PC-9 (cell line): ENCODE measurements at regions not wholly inside any gene's neighbourhood (a gene's known extent, or its start where the extent isn't known, plus 50 kb on each side); places are given as distances from the start of the nearest gene placed in this dataset.

Source experiments
- BruUV-seq: library from RNA; stranded (reverse); fragments of 400-500 nt; replicated peaks from 2 replicates; lab custom pipeline; 2021; lab: Mats Ljungman, UMichigan
- CTCF ChIA-PET: fragments of 300-600 bp; sonication (Branson Sonifier 250); formaldehyde crosslinking; loops from one replicate; lab custom pipeline; 2022; ENCODE audit warnings: antibody characterized with exemption; lab: Charles Lee
- POLR2A ChIA-PET: fragments of 300-600 bp; sonication (Branson Sonifier 250); formaldehyde crosslinking; loops from one replicate; lab custom pipeline; 2022; ENCODE audit warnings: antibody characterized with exemption; ENCODE audit not compliant: unreplicated experiment; lab: Charles Lee
- DNase-seq, 2 experiments: peaks; one replicate each; pipeline versions ENCODE4 v3.0.0 to v3.0.0-alpha.2; 2015 to 2022; ENCODE audit warnings: mixed read lengths in 1 of 2
- H2AFZ ChIP-seq: fragments of 200-600 bp; sonication (generic); 2 replicates; pipeline ENCODE4 v1.8.1; 2017; ENCODE audit warnings: antibody characterized with exemption
- H3F3A ChIP-seq: fragments of 200-600 bp; sonication (generic); 2 replicates; pipeline ENCODE4 v1.8.1; 2017; ENCODE audit warnings: antibody characterized with exemption, mild to moderate bottlenecking, low read depth; ENCODE audit not compliant: insufficient read depth
- H3K27ac ChIP-seq: fragments of 200-600 bp; sonication (generic); 2 replicates; pipeline ENCODE4 v1.6.1; 2016; ENCODE audit warnings: mixed run types
- H3K27me3 ChIP-seq: fragments of 200-600 bp; sonication (generic); 2 replicates; pipeline ENCODE4 v1.6.1; 2016; ENCODE audit warnings: low read depth, mixed run types; ENCODE audit not compliant: insufficient read depth
- H3K36me3 ChIP-seq: fragments of 200-600 bp; sonication (generic); 2 replicates; pipeline ENCODE4 v1.6.1; 2016; ENCODE audit warnings: low read depth, mixed run types
- H3K4me1 ChIP-seq: fragments of 200-600 bp; sonication (generic); replicated peaks from 2 replicates; pipeline ENCODE4 v1.6.1; 2016; ENCODE audit warnings: mixed run types; ENCODE audit not compliant: insufficient read depth
- H3K4me2 ChIP-seq: fragments of 200-600 bp; sonication (generic); 2 replicates; pipeline ENCODE4 v1.6.1; 2017; ENCODE audit warnings: mixed run types
- H3K4me3 ChIP-seq: fragments of 200-600 bp; sonication (generic); 2 replicates; pipeline ENCODE4 v1.6.1; 2016; ENCODE audit warnings: mixed run types
- H3K79me2 ChIP-seq: fragments of 200-600 bp; sonication (generic); 2 replicates; pipeline ENCODE4 v1.6.1; 2017; ENCODE audit warnings: low read depth, mixed run types
- H3K9me2 ChIP-seq: fragments of 200-600 bp; sonication (generic); 2 replicates; pipeline ENCODE4 v1.8.1; 2017; ENCODE audit warnings: mild to moderate bottlenecking; ENCODE audit not compliant: insufficient read depth
- H3K9me3 ChIP-seq: fragments of 200-600 bp; sonication (generic); 2 replicates; pipeline ENCODE4 v1.8.1; 2016; ENCODE audit warnings: low read depth; ENCODE audit not compliant: insufficient read depth
- H4K20me1 ChIP-seq: fragments of 200-600 bp; sonication (generic); 2 replicates; pipeline ENCODE4 v1.8.1; 2017; ENCODE audit not compliant: insufficient read depth
- EZH2 ChIP-seq: fragments of 200-600 bp; sonication (generic); IDR thresholded peaks from 2 replicates; pipeline ENCODE4 v1.8.0; 2017; ENCODE audit warnings: antibody characterized with exemption, low read depth
- intact Hi-C: fragments of 100-400 bp; cut with micrococcal nuclease; formaldehyde crosslinking; loops from one replicate; pipeline ENCODE4 v1.10.0; 2022; ENCODE audit not compliant: unreplicated experiment
- TF ChIP-seq, protein P1 (sequence below): fragments of 200-600 bp; sonication (generic); conservative IDR thresholded peaks from 2 replicates; pipeline ENCODE4 v1.6.1; 2017; ENCODE audit warnings: mixed run types, antibody characterized with exemption, mild to moderate bottlenecking, moderate library complexity

DNA sequence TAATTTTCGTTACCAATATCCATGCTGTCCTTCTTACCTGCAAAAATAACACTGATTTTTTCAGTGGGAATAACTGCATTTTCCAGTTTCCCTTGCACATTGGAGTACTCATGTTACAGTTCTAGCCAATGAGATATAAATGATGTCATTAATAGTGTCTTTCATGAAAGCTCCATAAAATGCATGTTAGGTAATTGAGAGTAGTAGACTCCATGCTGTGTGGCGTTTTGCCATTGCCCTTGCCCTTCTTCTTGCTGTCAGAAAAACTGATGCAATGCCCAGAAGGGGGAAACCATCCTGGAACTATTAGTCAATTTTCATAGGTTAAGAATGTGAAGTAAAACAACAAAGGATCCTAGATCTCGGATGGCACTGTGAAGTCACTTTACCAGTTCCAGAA is 1765.3 kb downstream of the EFNA5 start:
- intact Hi-C loops, result no loop called here
- Histone ChIP-seq H3K9me2 (no peaks in the 10 kb centered on the region; the same call in 1 of the 2 replicates), H3K4me3 (no peak overlapping the region), H4K20me1 (no peaks in the 10 kb centered on the region), H3K9me3 (no peaks in the 10 kb centered on the region), H2AFZ (no peak overlapping the region), H3K79me2 (no peaks in the 10 kb centered on the region), H3K4me2 (no peak overlapping the region), H3F3A (no peaks in the 10 kb centered on the region), H3K4me1 (no peaks in the 10 kb centered on the region; the same call in 1 of the 2 replicates), H3K27me3 (no peaks in the 10 kb centered on the region), H3K27ac (no peak overlapping the region), H3K36me3 (no peaks in the 10 kb centered on the region)
- POLR2A ChIA-PET, result no interaction called here
- no peak for TF ChIP-seq EZH2
- TF ChIP-seq, protein P1, sequence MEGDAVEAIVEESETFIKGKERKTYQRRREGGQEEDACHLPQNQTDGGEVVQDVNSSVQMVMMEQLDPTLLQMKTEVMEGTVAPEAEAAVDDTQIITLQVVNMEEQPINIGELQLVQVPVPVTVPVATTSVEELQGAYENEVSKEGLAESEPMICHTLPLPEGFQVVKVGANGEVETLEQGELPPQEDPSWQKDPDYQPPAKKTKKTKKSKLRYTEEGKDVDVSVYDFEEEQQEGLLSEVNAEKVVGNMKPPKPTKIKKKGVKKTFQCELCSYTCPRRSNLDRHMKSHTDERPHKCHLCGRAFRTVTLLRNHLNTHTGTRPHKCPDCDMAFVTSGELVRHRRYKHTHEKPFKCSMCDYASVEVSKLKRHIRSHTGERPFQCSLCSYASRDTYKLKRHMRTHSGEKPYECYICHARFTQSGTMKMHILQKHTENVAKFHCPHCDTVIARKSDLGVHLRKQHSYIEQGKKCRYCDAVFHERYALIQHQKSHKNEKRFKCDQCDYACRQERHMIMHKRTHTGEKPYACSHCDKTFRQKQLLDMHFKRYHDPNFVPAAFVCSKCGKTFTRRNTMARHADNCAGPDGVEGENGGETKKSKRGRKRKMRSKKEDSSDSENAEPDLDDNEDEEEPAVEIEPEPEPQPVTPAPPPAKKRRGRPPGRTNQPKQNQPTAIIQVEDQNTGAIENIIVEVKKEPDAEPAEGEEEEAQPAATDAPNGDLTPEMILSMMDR, result no peak
- BruUV-seq, result no TSS peak
- CTCF ChIA-PET, result no interaction called here
- DNase-seq, result peak in 1 of 2 experiments; percentile 34

DNA sequence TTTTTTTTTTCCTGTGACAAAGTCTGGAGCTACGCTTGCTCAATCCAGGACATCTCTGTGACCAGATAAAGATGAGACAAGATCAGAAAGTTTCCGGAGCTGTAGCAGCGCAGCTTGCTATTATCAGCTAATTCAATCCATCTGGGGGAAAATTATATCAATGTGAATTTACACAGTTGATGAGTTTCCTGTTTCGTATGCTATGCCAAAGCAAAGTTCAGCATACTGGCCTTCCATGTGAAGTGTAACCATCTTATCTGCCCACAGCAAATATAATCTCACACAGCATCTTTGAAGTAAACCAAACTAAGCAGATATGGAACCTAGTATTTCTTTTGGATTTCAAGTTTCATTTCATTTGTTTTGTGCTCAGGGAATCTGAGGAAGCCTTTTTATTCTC is 1767.7 kb downstream of the EFNA5 start:
- H2AFZ ChIP-seq, result no peak overlapping the region
- H3K27ac ChIP-seq, result no peak overlapping the region
- no peak overlapping the region for H3K4me3 ChIP-seq
- ChIA-PET CTCF (no interaction called here), POLR2A (no interaction called here)
- H3K9me3 ChIP-seq, result no peaks in the 10 kb centered on the region
- no TSS peak for BruUV-seq
- intact Hi-C loops, result no loop called here
- no peaks in the 10 kb centered on the region; the same call in 1 of the 2 replicates for H3K9me2 ChIP-seq
- H3F3A ChIP-seq, result no peaks in the 10 kb centered on the region
- no peak for DNase-seq
- no peak for TF ChIP-seq EZH2
- TF ChIP-seq, protein P1, result no peak
- H3K36me3 ChIP-seq, result no peaks in the 10 kb centered on the region
- H3K79me2 ChIP-seq, result no peaks in the 10 kb centered on the region
- no peaks in the 10 kb centered on the region; the same call in 1 of the 2 replicates for H3K4me1 ChIP-seq
- H3K27me3 ChIP-seq, result no peaks in the 10 kb centered on the region
- H3K4me2 ChIP-seq, result no peak overlapping the region
- H4K20me1 ChIP-seq, result no peaks in the 10 kb centered on the region

DNA sequence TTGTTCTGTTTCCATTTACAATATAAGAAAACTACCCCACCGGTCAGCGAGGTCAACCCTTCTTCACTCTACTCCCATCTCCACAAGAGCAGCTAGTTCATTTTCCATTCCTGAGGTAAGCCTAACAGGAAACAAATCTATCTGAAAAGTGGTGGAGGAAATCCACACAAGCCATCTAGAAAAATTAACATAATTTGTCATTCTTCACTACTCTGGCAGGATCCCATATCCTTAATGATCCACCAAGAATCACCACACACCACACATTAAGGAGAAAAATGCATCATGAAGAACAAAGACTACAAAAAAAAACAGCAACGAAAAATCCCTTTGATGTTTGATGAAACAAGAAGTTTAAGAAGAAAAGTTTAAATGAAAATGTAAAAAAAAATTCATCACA is 1771.0 kb downstream of the EFNA5 start:
- ChIA-PET POLR2A (no interaction called here), CTCF (no interaction called here)
- DNase-seq, result no peak
- H3K36me3 ChIP-seq, result no peaks in the 10 kb centered on the region
- no peak for TF ChIP-seq EZH2
- TF ChIP-seq, protein P1, result no peak
- H3K4me3 ChIP-seq, result no peak overlapping the region
- no peak overlapping the region for H3K4me2 ChIP-seq
- H2AFZ ChIP-seq, result peak overlapping the region; percentile 67; the same call in 1 of the 2 replicates
- intact Hi-C loops, result no loop called here
- H3K9me2 ChIP-seq, result no peaks in the 10 kb centered on the region
- H3K4me1 ChIP-seq, result no peaks in the 10 kb centered on the region
- no peaks in the 10 kb centered on the region for H4K20me1 ChIP-seq
- H3F3A ChIP-seq, result no peaks in the 10 kb centered on the region
- H3K27ac ChIP-seq, result no peak overlapping the region
- no peaks in the 10 kb centered on the region for H3K27me3 ChIP-seq
- H3K9me3 ChIP-seq, result no peaks in the 10 kb centered on the region
- H3K79me2 ChIP-seq, result no peaks in the 10 kb centered on the region
- BruUV-seq, result no TSS peak
